HG03280 (cell line): ENCODE measurements at regions not wholly inside any gene's neighbourhood (a gene's known extent, or its start where the extent isn't known, plus 50 kb on each side); places are given as distances from the start of the nearest gene placed in this dataset.

Experiments
- ATAC-seq: cut with Tn5 transposase; IDR thresholded peaks from one replicate; pipeline ENCODE4 v1.9.1; 2021; ENCODE audit warnings: mild to moderate bottlenecking, moderate library complexity; ENCODE audit not compliant: unreplicated experiment

- no peak for ATAC-seq
Observed at GRCh38 chr2:173419506-173419905, 64.8 kb downstream of the CDCA7 start.

GRCh38 chr2:173424886-173425285 lies 70.2 kb downstream of the CDCA7 start:
- no peak for ATAC-seq

GRCh38 chr2:173427887-173428668 lies 73.4 kb downstream of the CDCA7 start:
- no peak for ATAC-seq

- ATAC-seq, result no peak
Observed at GRCh38 chr2:173431191-173431590, 76.5 kb downstream of the CDCA7 start.

GRCh38 chr2:173432049-173432754 lies 77.5 kb downstream of the CDCA7 start:
- no peak for ATAC-seq

DNA sequence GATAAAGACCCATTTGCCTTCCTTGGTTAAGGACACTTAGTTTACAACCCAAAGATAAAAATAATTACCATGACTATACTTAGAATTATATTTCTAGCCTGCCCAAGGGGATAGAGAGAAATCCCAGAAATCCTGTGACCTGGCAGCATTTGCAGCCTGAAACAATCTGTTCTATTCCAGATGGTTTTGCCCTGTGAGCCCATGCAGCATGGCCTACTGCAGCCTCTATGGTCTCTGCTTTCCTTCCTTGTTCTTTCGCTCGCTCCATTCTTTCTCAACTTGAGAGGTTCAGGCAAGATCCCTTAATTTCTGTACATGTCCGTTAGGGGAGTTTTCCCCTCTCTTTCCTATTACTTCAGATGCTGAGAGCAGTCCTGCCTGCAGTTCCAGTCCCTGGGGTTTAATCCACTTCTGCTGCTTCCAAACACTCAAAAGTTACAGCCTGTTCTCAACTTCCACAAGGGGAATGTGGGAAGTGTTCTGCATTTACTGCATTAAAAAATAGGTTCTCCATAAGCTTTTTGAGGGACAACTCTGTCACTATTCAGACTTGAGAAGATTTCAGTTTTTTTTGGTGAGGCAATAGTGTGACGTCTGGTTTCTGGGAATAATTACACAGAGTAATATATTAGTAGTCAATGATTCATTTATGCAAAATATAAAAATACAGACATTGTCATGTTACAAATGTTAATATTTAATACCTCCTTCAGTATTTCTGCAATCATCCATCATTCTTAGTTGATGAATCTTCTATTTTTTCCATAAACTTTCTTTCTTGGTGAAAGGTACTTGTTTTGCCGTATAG lies 80.3 kb downstream of the CDCA7 start:
- ATAC-seq, result no peak

DNA sequence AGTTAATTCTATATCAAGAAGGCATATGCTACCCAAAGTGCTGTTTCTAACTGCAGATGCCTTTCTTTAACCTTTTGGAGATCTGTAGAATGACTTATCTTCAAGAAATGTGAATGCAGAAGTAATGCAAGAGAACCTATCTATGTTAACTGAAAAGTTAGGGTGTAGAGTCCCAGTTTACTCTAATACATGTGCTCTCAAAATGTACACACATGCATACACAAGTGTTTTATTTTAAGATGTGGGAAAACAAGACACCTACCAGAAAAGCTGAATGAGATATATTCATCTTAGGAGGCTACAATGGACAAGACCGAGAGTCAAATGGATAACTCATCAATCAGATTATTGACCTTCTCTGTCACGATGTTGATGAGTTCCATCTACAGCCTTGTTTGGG lies 80.9 kb downstream of the CDCA7 start:
- no peak for ATAC-seq

- ATAC-seq, result no peak
Observed at GRCh38 chr2:173436088-173436487, 81.4 kb downstream of the CDCA7 start.

GRCh38 chr2:173441222-173441621 lies 86.5 kb downstream of the CDCA7 start:
- no peak for ATAC-seq

DNA sequence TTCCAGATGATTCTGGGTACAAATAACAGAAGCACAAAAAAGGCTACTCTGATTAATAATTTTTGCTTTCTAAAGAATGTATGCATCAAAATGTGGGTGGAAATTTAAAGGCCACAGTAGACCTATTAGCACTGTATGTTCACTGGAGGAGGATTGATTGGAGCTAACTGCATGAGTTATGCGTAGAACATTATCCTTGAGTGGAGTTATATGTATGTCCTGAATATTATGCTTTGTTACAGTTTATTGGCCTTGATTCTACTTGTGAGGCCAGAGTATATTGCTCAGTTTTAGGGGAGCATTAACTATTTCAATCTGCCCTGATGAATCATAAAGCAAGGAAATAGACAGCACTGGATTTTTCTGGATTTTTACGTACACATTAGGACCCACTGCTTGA lies 87.9 kb downstream of the CDCA7 start:
- ATAC-seq, result no peak

GRCh38 chr2:173446722-173447121 lies 92.0 kb downstream of the CDCA7 start:
- ATAC-seq, result no peak

DNA sequence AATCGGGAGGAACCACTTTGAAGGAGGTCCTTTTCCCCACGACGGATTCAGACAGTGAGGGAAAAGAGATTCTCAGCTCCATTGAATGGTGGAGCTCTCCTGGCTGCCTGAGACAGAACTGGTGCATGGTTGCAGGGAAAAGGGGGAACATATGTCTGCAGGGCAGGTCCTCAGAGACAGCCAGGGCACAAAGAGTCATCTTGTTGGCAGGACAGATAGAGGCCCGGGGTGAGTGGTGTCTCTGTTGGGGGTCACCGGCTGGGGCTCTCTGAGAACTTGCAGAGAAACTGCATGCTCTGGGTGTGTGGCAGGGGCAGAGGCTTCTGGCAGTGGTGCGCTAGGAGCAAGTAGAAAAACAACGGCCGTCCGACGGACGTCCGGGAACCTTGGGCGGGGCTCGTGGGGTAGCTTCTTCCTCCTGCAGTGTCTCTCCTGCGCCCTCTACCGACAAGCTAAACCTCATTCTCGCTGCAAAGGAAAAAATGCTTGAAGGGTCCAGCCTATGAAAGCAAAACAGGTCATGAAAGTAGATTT lies 94.3 kb downstream of the CDCA7 start:
- peak; percentile 62 for ATAC-seq

DNA sequence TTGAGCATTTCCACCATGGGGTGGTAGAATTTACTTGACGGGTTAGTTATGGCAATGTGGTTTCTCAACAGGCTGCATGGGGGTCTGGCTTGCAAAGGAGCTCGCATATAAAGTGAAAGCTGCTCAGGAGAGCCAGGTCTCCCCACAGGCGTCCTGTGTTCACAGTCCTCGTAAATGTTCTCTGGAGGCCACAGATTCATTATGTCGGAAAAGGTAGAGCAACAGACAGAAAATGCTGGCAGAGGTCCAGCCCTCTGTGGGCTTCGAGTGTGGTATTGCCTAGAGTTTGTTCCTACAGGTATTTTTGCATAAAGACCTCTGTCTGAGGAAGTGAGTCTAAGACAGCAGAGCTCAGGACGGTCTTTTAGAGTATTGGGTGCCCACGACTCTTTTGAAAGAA lies 96.4 kb downstream of the CDCA7 start:
- no peak for ATAC-seq

DNA sequence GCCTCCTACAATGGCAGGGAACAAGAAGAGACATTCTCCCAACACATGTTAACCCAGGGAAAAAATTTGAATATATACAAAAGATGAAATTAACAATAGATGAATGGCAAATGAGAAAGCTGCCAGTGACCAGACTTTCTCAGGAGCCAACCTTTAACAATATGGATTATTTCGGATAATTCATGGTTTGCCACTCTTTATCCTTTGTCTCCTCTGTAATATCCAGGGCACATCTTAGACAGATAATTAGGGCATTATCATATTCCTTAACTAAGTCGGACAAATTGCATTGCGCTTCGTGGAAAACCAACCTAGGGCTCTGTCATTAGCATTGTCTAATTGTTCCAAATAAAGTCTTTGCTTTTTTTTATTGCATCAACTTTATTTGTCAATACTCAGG lies 97.3 kb downstream of the CDCA7 start:
- no peak for ATAC-seq

- ATAC-seq, result no peak
Observed at GRCh38 chr2:173452416-173452815, 97.7 kb downstream of the CDCA7 start.

- no peak for ATAC-seq
Observed at GRCh38 chr2:173456960-173457359, 102.3 kb downstream of the CDCA7 start.

- no peak for ATAC-seq
Observed at GRCh38 chr2:173457366-173457765, 102.7 kb downstream of the CDCA7 start.

DNA sequence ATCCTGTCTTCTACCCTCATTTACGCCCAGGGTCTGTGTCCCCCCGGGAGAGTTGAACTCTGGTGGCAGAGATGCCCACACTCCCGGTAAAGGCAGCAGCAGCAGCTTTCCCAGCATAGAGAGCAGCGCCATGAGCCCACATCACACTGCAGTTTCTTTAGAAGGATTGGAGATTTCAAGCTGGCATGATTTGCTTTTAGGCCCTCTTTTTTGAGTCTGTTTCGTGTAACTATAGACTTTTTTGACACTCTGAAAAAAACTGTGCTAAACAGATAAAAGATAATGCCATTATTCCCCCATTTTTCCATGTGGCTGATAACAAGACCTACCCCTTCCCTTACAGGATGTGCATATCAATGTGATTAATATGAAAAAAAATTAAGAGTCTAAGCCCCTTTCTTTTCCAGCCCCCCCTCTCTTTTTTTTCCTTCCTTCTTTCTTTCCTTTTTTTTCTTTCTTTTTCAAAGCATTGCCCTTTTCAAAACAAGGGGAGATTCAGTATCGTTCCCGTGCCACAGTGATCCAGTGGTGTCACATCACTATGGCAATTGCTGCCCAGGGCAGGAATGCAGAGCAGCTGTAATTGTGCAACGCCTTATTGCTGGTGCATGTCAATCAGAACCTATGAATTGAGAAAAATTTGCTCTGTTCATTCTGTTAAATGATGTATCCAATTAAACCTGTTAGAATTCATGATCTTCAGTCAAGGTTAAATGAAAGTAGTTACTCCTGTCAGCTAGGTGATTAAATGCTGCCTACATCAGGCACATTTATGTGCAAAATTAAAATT lies 104.5 kb downstream of the CDCA7 start:
- no peak for ATAC-seq

DNA sequence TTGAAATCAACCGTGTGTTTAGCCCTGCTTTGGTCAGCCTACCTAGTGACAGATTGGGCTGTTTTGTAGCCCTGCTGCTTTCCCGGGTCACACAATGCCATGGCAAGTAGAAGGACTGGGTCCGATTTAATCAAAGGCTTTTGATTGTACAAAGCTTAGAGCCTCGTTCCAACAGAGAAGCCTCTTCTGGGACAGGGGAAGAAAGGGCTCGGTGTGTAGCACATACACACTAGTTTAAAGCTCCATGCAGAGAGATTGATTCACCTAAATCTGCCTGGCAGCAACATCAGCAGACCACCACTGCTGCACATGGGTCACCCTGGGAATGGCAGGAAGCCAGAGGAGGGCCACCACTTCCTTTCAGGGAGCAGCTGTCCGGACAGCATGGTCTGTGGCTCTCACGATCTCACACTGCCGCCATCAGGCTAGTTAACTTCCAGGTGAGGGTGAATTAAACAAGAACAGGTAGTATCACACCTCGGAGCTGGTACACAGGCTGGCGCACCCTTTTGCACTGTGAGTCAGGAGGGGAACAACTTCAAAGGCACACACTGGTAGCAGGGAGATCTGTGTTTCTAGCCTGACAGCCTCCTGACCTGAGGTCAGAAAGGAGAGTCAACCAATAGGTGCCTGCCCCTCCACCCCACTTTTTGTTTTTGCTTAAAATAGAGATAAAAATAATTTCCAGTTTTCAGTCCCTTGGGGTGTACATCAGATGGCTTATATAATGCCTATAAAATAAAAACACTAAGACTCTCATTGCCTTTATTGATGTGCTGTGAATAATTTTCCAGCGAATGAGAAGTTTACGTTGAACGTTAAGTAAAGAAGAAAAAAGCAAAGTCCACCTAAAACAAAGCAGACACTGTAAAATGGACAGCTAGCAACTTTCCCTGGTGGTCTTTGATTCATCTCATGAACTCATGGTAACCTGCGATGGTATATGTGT lies 108.5 kb downstream of the CDCA7 start:
- no peak for ATAC-seq
